ENCODE measurements at regions not wholly inside any gene's neighbourhood (a gene's known extent, or its start where the extent isn't known, plus 50 kb on each side); places are given as distances from the start of the nearest gene placed in this dataset.

DNA sequence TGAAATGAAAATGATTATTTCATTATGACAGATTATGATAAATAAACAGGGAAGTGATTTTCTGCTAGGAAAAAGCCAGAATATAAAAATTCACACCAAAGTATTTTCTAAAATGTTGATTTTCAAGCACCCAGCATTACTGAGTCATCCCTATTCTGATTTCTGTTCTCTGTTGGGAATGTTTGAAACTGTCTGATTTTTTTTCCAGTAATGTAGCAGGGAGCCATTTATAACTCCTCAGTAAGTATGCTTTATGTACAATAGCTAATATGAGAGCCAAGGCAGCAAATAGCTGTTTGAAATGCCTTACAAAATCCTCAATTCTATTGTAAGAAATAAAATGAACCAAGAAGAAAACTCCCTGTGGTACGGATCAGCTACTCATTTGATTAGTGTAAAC is 471.7 kb upstream of the TYRP1 start:
- TF ChIP-seq POLR2AphosphoS5 (IDR thresholded peaks at IDR 0.05) (no peak), POLR2A (IDR thresholded peaks at IDR 0.05) (no peak)
- TF ChIP-seq, protein P1, sequence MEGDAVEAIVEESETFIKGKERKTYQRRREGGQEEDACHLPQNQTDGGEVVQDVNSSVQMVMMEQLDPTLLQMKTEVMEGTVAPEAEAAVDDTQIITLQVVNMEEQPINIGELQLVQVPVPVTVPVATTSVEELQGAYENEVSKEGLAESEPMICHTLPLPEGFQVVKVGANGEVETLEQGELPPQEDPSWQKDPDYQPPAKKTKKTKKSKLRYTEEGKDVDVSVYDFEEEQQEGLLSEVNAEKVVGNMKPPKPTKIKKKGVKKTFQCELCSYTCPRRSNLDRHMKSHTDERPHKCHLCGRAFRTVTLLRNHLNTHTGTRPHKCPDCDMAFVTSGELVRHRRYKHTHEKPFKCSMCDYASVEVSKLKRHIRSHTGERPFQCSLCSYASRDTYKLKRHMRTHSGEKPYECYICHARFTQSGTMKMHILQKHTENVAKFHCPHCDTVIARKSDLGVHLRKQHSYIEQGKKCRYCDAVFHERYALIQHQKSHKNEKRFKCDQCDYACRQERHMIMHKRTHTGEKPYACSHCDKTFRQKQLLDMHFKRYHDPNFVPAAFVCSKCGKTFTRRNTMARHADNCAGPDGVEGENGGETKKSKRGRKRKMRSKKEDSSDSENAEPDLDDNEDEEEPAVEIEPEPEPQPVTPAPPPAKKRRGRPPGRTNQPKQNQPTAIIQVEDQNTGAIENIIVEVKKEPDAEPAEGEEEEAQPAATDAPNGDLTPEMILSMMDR (IDR thresholded peaks at IDR 0.05): no peak

Measured in transverse colon (tissue), 4 donors.